Testis (tissue), 2 donors: ENCODE measurements at regions not wholly inside any gene's neighbourhood (a gene's known extent, or its start where the extent isn't known, plus 50 kb on each side); places are given as distances from the start of the nearest gene placed in this dataset.

Experiments used
- CTCF ChIP-seq, 3 experiments: fragments of 450-650 bp in 2 of 3; fragments of 200-600 bp in 1 of 3; sonication (generic) in 1 of 3; IDR thresholded peaks; one replicate each; pipeline ENCODE4 v1.5.1; 2016 to 2019; ENCODE audit warnings: antibody characterized with exemption in 3 of 3, mild to moderate bottlenecking in 2 of 3, moderate library complexity in 1 of 3
- POLR2A ChIP-seq: fragments of 450-650 bp; IDR thresholded peaks from one replicate; pipeline ENCODE4 v1.6.1; 2017; ENCODE audit warnings: antibody characterized with exemption, mild to moderate bottlenecking, moderate library complexity

GRCh38 chr2:192828947-192829346, 634.2 kb upstream of the TMEFF2 start:
- TF ChIP-seq CTCF (IDR thresholded peaks at IDR 0.05): no peak
- no peak for TF ChIP-seq POLR2A
